Keratinocyte (primary cell): ENCODE measurements at regions not wholly inside any gene's neighbourhood (a gene's known extent, or its start where the extent isn't known, plus 50 kb on each side); places are given as distances from the start of the nearest gene placed in this dataset.

Experiments used
- EZH2 ChIP-seq: IDR thresholded peaks from one replicate; pipeline ENCODE4 v1.6.1; 2012; ENCODE audit warnings: inconsistent platforms, mild to moderate bottlenecking, low read length, moderate library complexity
- TF ChIP-seq, protein P1 (sequence below), 3 experiments: IDR thresholded peaks in 1 of 3; conservative IDR thresholded peaks in 1 of 3; optimal IDR thresholded peaks in 1 of 3; 2 replicates in 2 of 3; 3 replicates in 1 of 3; pipeline versions ENCODE3 to v1.5.1; 2011; ENCODE audit warnings: low read length in 3 of 3, mild to moderate bottlenecking in 3 of 3, moderate library complexity in 2 of 3, control low read depth in 1 of 3, inconsistent platforms in 1 of 3; ENCODE audit not compliant: insufficient read depth in 2 of 3; ENCODE audit errors: extremely low read depth in 1 of 3

DNA sequence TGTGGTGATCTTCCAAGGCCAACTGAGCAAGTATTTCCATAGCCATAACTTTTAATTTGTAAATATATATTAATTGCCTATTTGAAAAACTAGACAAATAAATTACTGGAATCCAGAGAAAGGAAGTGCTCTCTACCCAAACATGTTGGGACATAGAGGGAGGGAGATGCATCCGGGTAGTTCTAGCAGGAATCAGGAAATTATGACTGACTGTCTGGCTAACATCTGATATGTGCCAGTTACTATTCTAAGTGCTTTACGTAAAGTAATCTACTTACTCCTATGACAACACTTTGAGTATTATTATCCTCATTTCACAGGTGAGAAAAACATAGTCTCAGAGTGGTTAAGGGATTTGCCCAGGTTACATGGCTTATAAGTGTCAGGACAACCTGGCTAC is 147.7 kb upstream of the VASH1 start:
- TF ChIP-seq, protein P1, sequence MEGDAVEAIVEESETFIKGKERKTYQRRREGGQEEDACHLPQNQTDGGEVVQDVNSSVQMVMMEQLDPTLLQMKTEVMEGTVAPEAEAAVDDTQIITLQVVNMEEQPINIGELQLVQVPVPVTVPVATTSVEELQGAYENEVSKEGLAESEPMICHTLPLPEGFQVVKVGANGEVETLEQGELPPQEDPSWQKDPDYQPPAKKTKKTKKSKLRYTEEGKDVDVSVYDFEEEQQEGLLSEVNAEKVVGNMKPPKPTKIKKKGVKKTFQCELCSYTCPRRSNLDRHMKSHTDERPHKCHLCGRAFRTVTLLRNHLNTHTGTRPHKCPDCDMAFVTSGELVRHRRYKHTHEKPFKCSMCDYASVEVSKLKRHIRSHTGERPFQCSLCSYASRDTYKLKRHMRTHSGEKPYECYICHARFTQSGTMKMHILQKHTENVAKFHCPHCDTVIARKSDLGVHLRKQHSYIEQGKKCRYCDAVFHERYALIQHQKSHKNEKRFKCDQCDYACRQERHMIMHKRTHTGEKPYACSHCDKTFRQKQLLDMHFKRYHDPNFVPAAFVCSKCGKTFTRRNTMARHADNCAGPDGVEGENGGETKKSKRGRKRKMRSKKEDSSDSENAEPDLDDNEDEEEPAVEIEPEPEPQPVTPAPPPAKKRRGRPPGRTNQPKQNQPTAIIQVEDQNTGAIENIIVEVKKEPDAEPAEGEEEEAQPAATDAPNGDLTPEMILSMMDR (optimal IDR thresholded peaks at IDR 0.05 in 1 of 3, IDR thresholded peaks at IDR 0.05 in 1 of 3, conservative IDR thresholded peaks at IDR 0.05 in 1 of 3; ENCODE audit: extremely low read depth in 1 of 3, insufficient read depth in 2 of 3, low read length in 3 of 3), result no peak
- TF ChIP-seq EZH2, result no peak
